ENCODE measurements at regions not wholly inside any gene's neighbourhood (a gene's known extent, or its start where the extent isn't known, plus 50 kb on each side); places are given as distances from the start of the nearest gene placed in this dataset.

GRCh38 chr20:39808613-39809012 is 846.5 kb downstream of the DHX35 start:
- Histone ChIP-seq H3K9me2 (replicated peaks; ENCODE audit: low read length) (no peaks in the 10 kb centered on the region), H3K4me2 (ENCODE audit: low read length) (no peak overlapping the region), H3K36me3 (ENCODE audit: low read depth, low read length) (no peaks in the 10 kb centered on the region), H3K4me1 (ENCODE audit: insufficient read depth, low read length) (no peaks in the 10 kb centered on the region), H2AFZ (ENCODE audit: low read length) (no peak overlapping the region), H3K9me3 (ENCODE audit: low read length) (0 out of 2 replicates have a peak, but pooled peaks cover 11% of the 10 kb centered on the region), H3K79me2 (ENCODE audit: low read length) (no peaks in the 10 kb centered on the region), H3K4me3 (ENCODE audit: low read length) (no peak overlapping the region), H3K9ac (ENCODE audit: low read length) (no peak overlapping the region), H3K27me3 (ENCODE audit: low read length) (no peaks in the 10 kb centered on the region), H3K27ac (ENCODE audit: low read length) (no peak overlapping the region), H3F3A (ENCODE audit: low read length, unreplicated experiment) (no peaks in the 10 kb centered on the region), H4K20me1 (ENCODE audit: low read length) (no peaks in the 10 kb centered on the region)
- no TSS peak for BruUV-seq (replicated peaks)
- ChIA-PET POLR2A (ENCODE audit: unreplicated experiment) (no interaction called here), CTCF (no interaction called here)
- TF ChIP-seq EZH2phosphoT487 (IDR thresholded peaks at IDR 0.05; ENCODE audit: borderline replicate concordance, low read length), result no peak
- TF ChIP-seq EZH2 (IDR thresholded peaks at IDR 0.05; ENCODE audit: low read length, unreplicated experiment), result no peak
- no peak for TF ChIP-seq CTCF (conservative IDR thresholded peaks at IDR 0.05; ENCODE audit: low read depth, low read length)
- ATAC-seq (no peak), DNase-seq (no peak)
- intact Hi-C loops (cut with micrococcal nuclease), result no loop called here

- POLR2A ChIA-PET (ENCODE audit: unreplicated experiment), result no interaction called here
- Histone ChIP-seq H4K20me1 (ENCODE audit: low read length) (no peaks in the 10 kb centered on the region), H3K9me2 (replicated peaks; ENCODE audit: low read length) (no peaks in the 10 kb centered on the region), H3K27ac (ENCODE audit: low read length) (no peak overlapping the region), H3K79me2 (ENCODE audit: low read length) (no peaks in the 10 kb centered on the region), H3K4me2 (ENCODE audit: low read length) (no peak overlapping the region), H3F3A (ENCODE audit: low read length, unreplicated experiment) (no peaks in the 10 kb centered on the region), H3K9me3 (ENCODE audit: low read length) (peaks cover 29% of the 10 kb centered on the region), H3K27me3 (ENCODE audit: low read length) (no peaks in the 10 kb centered on the region), H3K9ac (ENCODE audit: low read length) (no peak overlapping the region), H3K4me3 (ENCODE audit: low read length) (no peak overlapping the region), H2AFZ (ENCODE audit: low read length) (no peak overlapping the region), H3K4me1 (ENCODE audit: insufficient read depth, low read length) (no peaks in the 10 kb centered on the region), H3K36me3 (ENCODE audit: low read depth, low read length) (no peaks in the 10 kb centered on the region)
- DNase-seq (no peak), ATAC-seq (no peak)
- no peak for TF ChIP-seq CTCF (conservative IDR thresholded peaks at IDR 0.05; ENCODE audit: low read depth, low read length)
- TF ChIP-seq EZH2phosphoT487 (IDR thresholded peaks at IDR 0.05; ENCODE audit: borderline replicate concordance, low read length), result no peak
- intact Hi-C loops (cut with micrococcal nuclease), result no loop called here
- CTCF ChIA-PET, result no interaction called here
- no TSS peak for BruUV-seq (replicated peaks)
Measured at GRCh38 chr20:39800548-39800947, 838.4 kb downstream of the DHX35 start.

GRCh38 chr20:39800111-39800510 is 838.0 kb downstream of the DHX35 start:
- no TSS peak for BruUV-seq (replicated peaks)
- no peaks in the 10 kb centered on the region for H4K20me1 ChIP-seq (ENCODE audit: low read length)
- H3K9ac ChIP-seq (ENCODE audit: low read length), result no peak overlapping the region
- H3K27me3 ChIP-seq (ENCODE audit: low read length), result no peaks in the 10 kb centered on the region
- no peak overlapping the region for H3K4me3 ChIP-seq (ENCODE audit: low read length)
- ChIA-PET POLR2A (ENCODE audit: unreplicated experiment) (no interaction called here), CTCF (no interaction called here)
- peaks cover 32% of the 10 kb centered on the region for H3K9me3 ChIP-seq (ENCODE audit: low read length)
- H3K36me3 ChIP-seq (ENCODE audit: low read depth, low read length), result no peaks in the 10 kb centered on the region
- H3K27ac ChIP-seq (ENCODE audit: low read length), result no peak overlapping the region
- no peak for ATAC-seq
- H3F3A ChIP-seq (ENCODE audit: low read length, unreplicated experiment), result no peaks in the 10 kb centered on the region
- H3K79me2 ChIP-seq (ENCODE audit: low read length), result no peaks in the 10 kb centered on the region
- H3K4me1 ChIP-seq (ENCODE audit: insufficient read depth, low read length), result no peaks in the 10 kb centered on the region
- no peak overlapping the region for H2AFZ ChIP-seq (ENCODE audit: low read length)
- DNase-seq, result no peak
- TF ChIP-seq EZH2phosphoT487 (IDR thresholded peaks at IDR 0.05; ENCODE audit: borderline replicate concordance, low read length) (no peak), EZH2 (IDR thresholded peaks at IDR 0.05; ENCODE audit: low read length, unreplicated experiment) (no peak), CTCF (conservative IDR thresholded peaks at IDR 0.05; ENCODE audit: low read depth, low read length) (no peak)
- intact Hi-C loops (cut with micrococcal nuclease), result no loop called here
- H3K9me2 ChIP-seq (replicated peaks; ENCODE audit: low read length), result no peaks in the 10 kb centered on the region
- H3K4me2 ChIP-seq (ENCODE audit: low read length), result no peak overlapping the region
